ENCODE measurements at regions not wholly inside any gene's neighbourhood (a gene's known extent, or its start where the extent isn't known, plus 50 kb on each side); places are given as distances from the start of the nearest gene placed in this dataset.

GRCh38 chr1:193494368-193494767 lies 308.0 kb upstream of the B3GALT2 start:
- TF ChIP-seq ZFP3 (CRISPR knock-in tag; IDR thresholded peaks at IDR 0.05) (no peak), ISL1 (CRISPR knock-in tag; IDR thresholded peaks at IDR 0.05) (no peak), OSR1 (CRISPR knock-in tag; IDR thresholded peaks at IDR 0.05) (no peak), ZNF8 (CRISPR knock-in tag; IDR thresholded peaks at IDR 0.05) (no peak), RARB (CRISPR knock-in tag; IDR thresholded peaks at IDR 0.05) (no peak), ARNTL (CRISPR knock-in tag; IDR thresholded peaks at IDR 0.05; ENCODE audit: borderline replicate concordance, low read depth) (no peak), ESRRG (CRISPR knock-in tag; IDR thresholded peaks at IDR 0.05) (no peak), ZC3H10 (CRISPR knock-in tag; IDR thresholded peaks at IDR 0.05) (no peak), CSRNP3 (CRISPR knock-in tag; IDR thresholded peaks at IDR 0.05) (no peak), GLIS3 (CRISPR knock-in tag; IDR thresholded peaks at IDR 0.05) (no peak), ZNF70 (CRISPR knock-in tag; IDR thresholded peaks at IDR 0.05) (no peak), CREB5 (CRISPR knock-in tag; IDR thresholded peaks at IDR 0.05; ENCODE audit: low read depth) (no peak), TCF4 (CRISPR knock-in tag; IDR thresholded peaks at IDR 0.05; ENCODE audit: borderline replicate concordance) (no peak), TSHZ2 (CRISPR knock-in tag; IDR thresholded peaks at IDR 0.05) (no peak), POU6F1 (CRISPR knock-in tag; IDR thresholded peaks at IDR 0.05; ENCODE audit: borderline replicate concordance, low read depth) (no peak)
- no peak for ATAC-seq

- ATAC-seq = no peak
- TF ChIP-seq PATZ1 (CRISPR knock-in tag; IDR thresholded peaks at IDR 0.05; ENCODE audit: borderline replicate concordance) (no peak), ZFP30 (CRISPR knock-in tag; IDR thresholded peaks at IDR 0.05) (no peak), GLIS3 (CRISPR knock-in tag; IDR thresholded peaks at IDR 0.05) (no peak), SNAI2 (CRISPR knock-in tag; IDR thresholded peaks at IDR 0.05) (no peak), ZNF8 (CRISPR knock-in tag; IDR thresholded peaks at IDR 0.05) (no peak), CREB5 (CRISPR knock-in tag; IDR thresholded peaks at IDR 0.05; ENCODE audit: low read depth) (no peak), POU6F1 (CRISPR knock-in tag; IDR thresholded peaks at IDR 0.05; ENCODE audit: borderline replicate concordance, low read depth) (no peak)
These were observed 302.8 kb upstream of the B3GALT2 start for GRCh38 chr1:193489191-193489590.
